GM18505 (cell line): ENCODE measurements at regions not wholly inside any gene's neighbourhood (a gene's known extent, or its start where the extent isn't known, plus 50 kb on each side); places are given as distances from the start of the nearest gene placed in this dataset.

Experiments
- ATAC-seq: cut with Tn5 transposase; IDR thresholded peaks from one replicate; pipeline ENCODE4 v1.9.1; 2021; ENCODE audit not compliant: unreplicated experiment
- POLR2A ChIP-seq: IDR thresholded peaks from 4 replicates; pipeline ENCODE4 v1.6.1; 2011; ENCODE audit warnings: borderline replicate concordance; ENCODE audit not compliant: insufficient read depth, insufficient read length; ENCODE audit errors: extremely low read depth

GRCh38 chr1:94739521-94740061 is 80.6 kb upstream of the SLC44A3 start:
- ATAC-seq: no peak
- no peak for TF ChIP-seq POLR2A

GRCh38 chr1:94738371-94738770 is 81.8 kb upstream of the SLC44A3 start:
- TF ChIP-seq POLR2A: no peak
- ATAC-seq: no peak

GRCh38 chr1:94737124-94737998 is 82.8 kb upstream of the SLC44A3 start:
- TF ChIP-seq POLR2A: no peak
- no peak for ATAC-seq

GRCh38 chr1:94736549-94736948 is 83.6 kb upstream of the SLC44A3 start:
- no peak for ATAC-seq

GRCh38 chr1:94736073-94736472 is 84.1 kb upstream of the SLC44A3 start:
- no peak for TF ChIP-seq POLR2A
- ATAC-seq: no peak

More at GRCh38 chr1:94736549-94736948, 83.6 kb upstream of the SLC44A3 start:
- TF ChIP-seq POLR2A: no peak

- ATAC-seq: no peak
- TF ChIP-seq POLR2A: no peak
Observed at GRCh38 chr1:94734963-94735901, 84.9 kb upstream of the SLC44A3 start.

- no peak for ATAC-seq
- TF ChIP-seq POLR2A: no peak
Observed at GRCh38 chr1:94731891-94732290, 88.3 kb upstream of the SLC44A3 start.

- no peak for ATAC-seq
- no peak for TF ChIP-seq POLR2A
Observed at GRCh38 chr1:94730450-94730849, 89.7 kb upstream of the SLC44A3 start.

DNA sequence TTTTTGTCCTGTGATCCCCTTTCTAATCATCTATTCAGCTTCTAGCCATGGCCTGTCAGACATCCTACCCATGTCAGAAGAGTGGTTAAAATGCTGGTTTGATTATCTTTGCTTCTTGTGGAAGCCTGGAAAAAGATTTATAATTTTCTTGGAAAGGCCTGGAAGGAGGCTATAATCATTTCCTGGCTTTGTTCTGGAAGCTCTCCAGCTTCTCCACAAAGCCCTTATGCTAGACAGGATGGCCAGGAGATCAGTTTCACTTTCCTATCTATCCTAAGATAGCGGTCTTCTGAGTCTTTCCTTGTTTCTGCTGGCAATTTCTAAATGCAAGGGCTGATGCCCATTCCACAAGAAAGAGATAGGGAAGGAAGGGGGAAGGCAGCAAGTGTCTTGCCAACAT is 90.9 kb upstream of the SLC44A3 start:
- no peak for TF ChIP-seq POLR2A
- no peak for ATAC-seq

GRCh38 chr1:94727846-94728715 is 92.1 kb upstream of the SLC44A3 start:
- TF ChIP-seq POLR2A: no peak
- ATAC-seq: no peak

GRCh38 chr1:94726981-94727685 is 93.0 kb upstream of the SLC44A3 start:
- TF ChIP-seq POLR2A: no peak
- no peak for ATAC-seq

DNA sequence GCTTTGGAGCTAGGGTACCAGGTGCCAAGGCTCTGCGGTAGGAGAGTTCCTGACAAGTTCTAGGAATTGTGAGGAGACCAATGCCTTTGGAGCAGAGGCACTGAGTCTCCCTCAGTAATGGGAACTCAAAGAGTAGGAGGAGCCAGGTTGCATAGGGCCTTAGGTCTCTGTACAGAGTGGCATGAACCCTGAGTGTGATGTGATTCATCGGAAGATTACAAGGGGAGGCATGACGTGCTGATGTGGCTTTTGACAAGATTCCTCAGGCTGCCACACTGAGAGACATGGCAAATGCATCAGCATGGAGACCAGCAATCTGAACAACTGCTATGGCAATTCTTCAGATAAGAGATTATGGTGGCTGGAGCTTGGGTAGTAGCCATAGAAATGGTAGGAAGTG is 94.6 kb upstream of the SLC44A3 start:
- no peak for ATAC-seq
- no peak for TF ChIP-seq POLR2A
